K562 (cell line): ENCODE measurements at regions not wholly inside any gene's neighbourhood (a gene's known extent, or its start where the extent isn't known, plus 50 kb on each side); places are given as distances from the start of the nearest gene placed in this dataset.

Experiments used
- ATAC-seq: fragments of 200-7000 bp; cut with Tn5 transposase; 3 replicates; pipeline ENCODE4 v1.9.1; 2020; ENCODE audit warnings: moderate library complexity
- BruUV-seq: library from RNA; stranded (reverse); fragments of 400-500 nt; replicated peaks from 2 replicates; lab custom pipeline; 2021; lab: Mats Ljungman, UMichigan
- CTCF ChIA-PET: fragments of 300-600 bp; formaldehyde crosslinking; extraction: SDS; loops from one replicate; lab custom pipeline; 2021; ENCODE audit warnings: low intra/inter-chr PET ratio; lab: Yijun Ruan, JAX
- POLR2A ChIA-PET: fragments of 300-600, 350-650 bp; sonication (Branson Sonifier 250); formaldehyde crosslinking; extraction: SDS; loops from one replicate; lab custom pipeline; 2021; ENCODE audit warnings: antibody characterized with exemption, inconsistent platforms; lab: Yijun Ruan, JAX
- DNase-seq, 4 experiments: peaks; one replicate each; pipeline versions ENCODE4 v3.0.0 to v3.0.0-alpha.2; 2011 to 2018; ENCODE audit warnings: low spot score in 3 of 4, mixed read lengths in 3 of 4; ENCODE audit errors: extremely low read depth in 1 of 4
- FAIRE-seq: peaks from 2 replicates; lab custom pipeline; 2011; peaks lifted over from hg19 to GRCh38; lab: Jason Lieb, UNC
- H2AFZ ChIP-seq: 2 replicates; pipeline ENCODE4 v1.6.0; 2011; ENCODE audit warnings: low read depth, low read length, control low read depth, inconsistent platforms
- H3K27ac ChIP-seq: fragments of 200-600 bp; 3 replicates; pipeline ENCODE4 v1.8.0; 2011; ENCODE audit warnings: low read depth, mild to moderate bottlenecking, control low read depth, inconsistent platforms, low read length, moderate library complexity, mixed read lengths; ENCODE audit errors: extremely low read depth
- H3K27me3 ChIP-seq, 2 experiments: fragments of 300-600 bp in 1 of 2; 2 replicates in 1 of 2; 3 replicates in 1 of 2; pipeline versions ENCODE4 v1.6.0 to v1.8.0; 2011; ENCODE audit warnings: inconsistent platforms in 2 of 2, low read length in 2 of 2, mild to moderate bottlenecking in 1 of 2, mixed read lengths in 1 of 2, moderate library complexity in 1 of 2; ENCODE audit not compliant: control insufficient read depth in 2 of 2, insufficient read depth in 2 of 2
- H3K36me3 ChIP-seq: fragments of 300-600 bp; 3 replicates; pipeline ENCODE4 v1.8.0; 2011; ENCODE audit warnings: mild to moderate bottlenecking, low read length, inconsistent platforms; ENCODE audit not compliant: control insufficient read depth, insufficient read depth
- H3K4me1 ChIP-seq, 2 experiments: fragments of 200-600 bp in 1 of 2; replicated peaks in 1 of 2; 2 replicates in 1 of 2; 3 replicates in 1 of 2; pipeline versions ENCODE4 v1.5.1 to v1.8.0; 2011; ENCODE audit warnings: inconsistent platforms in 2 of 2, low read length in 2 of 2, mild to moderate bottlenecking in 1 of 2, mixed read lengths in 1 of 2, moderate library complexity in 1 of 2; ENCODE audit not compliant: control insufficient read depth in 2 of 2, insufficient read depth in 2 of 2
- H3K4me2 ChIP-seq: 2 replicates; pipeline ENCODE4 v1.6.1; 2011; ENCODE audit warnings: low read length, control low read depth, inconsistent platforms, mixed read lengths; ENCODE audit not compliant: insufficient read depth
- H3K4me3 ChIP-seq: fragments of 200-600 bp; sonication (generic), shearing (Covaris generic); 2 replicates; pipeline ENCODE4 v1.5.1; 2016; ENCODE audit warnings: control low read depth, inconsistent platforms
- H3K79me2 ChIP-seq: fragments of 200-600 bp; 3 replicates; pipeline ENCODE4 v1.8.0; 2011; ENCODE audit warnings: low read length, inconsistent platforms; ENCODE audit not compliant: control insufficient read depth, insufficient read depth
- H3K9ac ChIP-seq, 2 experiments: 2 replicates each; pipeline versions ENCODE4 v1.6.0 to v1.6.1; 2011; ENCODE audit warnings: low read depth in 2 of 2, low read length in 2 of 2, control low read depth in 1 of 2, inconsistent platforms in 1 of 2, mild to moderate bottlenecking in 1 of 2, mixed read lengths in 1 of 2; ENCODE audit not compliant: insufficient read depth in 1 of 2
- H3K9me1 ChIP-seq: one replicate; pipeline ENCODE4 v1.6.0; 2011; ENCODE audit warnings: inconsistent platforms, mild to moderate bottlenecking, low read length, moderate library complexity; ENCODE audit not compliant: control insufficient read depth, insufficient read depth
- H3K9me3 ChIP-seq: replicated peaks from 2 replicates; pipeline ENCODE4 v1.5.1; 2011; ENCODE audit warnings: low read depth, low read length, inconsistent platforms; ENCODE audit not compliant: control insufficient read depth, insufficient read depth
- H4K20me1 ChIP-seq: replicated peaks from 2 replicates; pipeline ENCODE4 v1.6.1; 2011; ENCODE audit warnings: low read length, inconsistent platforms, mixed read lengths; ENCODE audit not compliant: control insufficient read depth, insufficient read depth
- ARHGAP35 ChIP-seq: fragments of 450-650 bp; IDR thresholded peaks from 2 replicates; pipeline ENCODE4 v1.6.1; 2018; ENCODE audit not compliant: partially characterized antibody
- C11orf30 ChIP-seq: fragments of 450-650 bp; IDR thresholded peaks from 2 replicates; pipeline ENCODE4 v1.6.1; 2016; ENCODE audit warnings: low read depth, mild to moderate bottlenecking
- CBX5 ChIP-seq: IDR thresholded peaks from 2 replicates; pipeline ENCODE4 v1.6.1; 2014; ENCODE audit warnings: low read depth, borderline replicate concordance
- CLOCK ChIP-seq: fragments of 250-450 bp; sonication (Bioruptor Pico); IDR thresholded peaks from 2 replicates; pipeline ENCODE4 v1.4.0; 2020; ENCODE audit warnings: mild to moderate bottlenecking, moderate library complexity, borderline replicate concordance
- CREBBP ChIP-seq: IDR thresholded peaks from one replicate; pipeline ENCODE4 v1.6.1; 2012; ENCODE audit warnings: low read depth, mild to moderate bottlenecking, control low read depth, inconsistent platforms, low read length
- IFI16 ChIP-seq: fragments of 250-450 bp; sonication (Bioruptor Pico); IDR thresholded peaks from 2 replicates; pipeline ENCODE4 v2.1.2; 2022; ENCODE audit warnings: mild to moderate bottlenecking, inconsistent platforms
- MCM5 ChIP-seq: fragments of 450-650 bp; IDR thresholded peaks from 2 replicates; pipeline ENCODE4 v1.6.1; 2016; ENCODE audit warnings: low read depth
- PHF8 ChIP-seq: fragments of 200-600 bp; sonication (generic); IDR thresholded peaks from 2 replicates; pipeline ENCODE4 v1.6.1; 2012; ENCODE audit warnings: mixed run types, mild to moderate bottlenecking, inconsistent platforms, low read length, moderate library complexity, borderline replicate concordance
- TAF1 ChIP-seq: IDR thresholded peaks from 2 replicates; pipeline ENCODE4 v1.6.1; 2011; ENCODE audit warnings: mild to moderate bottlenecking, low read length, moderate library complexity; ENCODE audit not compliant: insufficient read depth, control insufficient read depth, severe bottlenecking; ENCODE audit errors: extremely low read depth
- XRCC4 ChIP-seq: IDR thresholded peaks from one replicate; pipeline ENCODE4 v1.6.1; 2011; ENCODE audit not compliant: insufficient read depth, insufficient read length; ENCODE audit errors: extremely low read depth
- WGBS: fragments of 100-300 bp; shearing (Covaris generic); methylation state at CpG from one replicate; pipeline ENCODE4 v1.1.6; 2016; ENCODE audit warnings: low coverage, mixed read lengths; ENCODE audit not compliant: insufficient coverage; ENCODE audit errors: missing lambda C conversion rate; 5-methylcytosine and 5-hydroxymethylcytosine counted together
- in situ Hi-C: fragments of 300-500 bp; cut with MboI; formaldehyde crosslinking; loops from 4 replicates; pipeline ENCODE4 v1.15.0; 2018; ENCODE audit warnings: inconsistent platforms, mixed read lengths
- intact Hi-C: fragments of 100-400 bp; cut with micrococcal nuclease; formaldehyde crosslinking; loops from 2 replicates; pipeline ENCODE4 v1.14.2; 2022
- TF ChIP-seq, protein P1 (sequence below): IDR thresholded peaks from 3 replicates; pipeline ENCODE4 v1.6.1; 2011; ENCODE audit warnings: borderline replicate concordance, mild to moderate bottlenecking; ENCODE audit not compliant: insufficient read length, insufficient read depth
- TF ChIP-seq, protein P2 (sequence below): sonication (generic); formaldehyde crosslinking; IDR thresholded peaks from 2 replicates; pipeline ENCODE4 v1.8.1; 2023; ENCODE audit warnings: mild to moderate bottlenecking, missing genetic modification reagents

- ATAC-seq: no peak
Observed at GRCh38 chr7:64407148-64407547, 93.4 kb downstream of the ZNF736 start.

More at GRCh38 chr7:64407148-64407547, 93.4 kb downstream of the ZNF736 start:
- Histone ChIP-seq H2AFZ (no peak overlapping the region), H3K4me1 (peaks cover 0 to 4% of the 10 kb centered on the region in 2 experiments; a peak in 2 of 5 replicates), H4K20me1 (no peaks in the 10 kb centered on the region), H3K9me1 (no peaks in the 10 kb centered on the region), H3K4me2 (no peak overlapping the region), H3K9ac (no peak overlapping the region), H3K9me3 (no peaks in the 10 kb centered on the region), H3K36me3 (no peaks in the 10 kb centered on the region), H3K27me3 (no peaks in the 10 kb centered on the region), H3K27ac (no peak overlapping the region), H3K4me3 (no peak overlapping the region), H3K79me2 (no peaks in the 10 kb centered on the region)
- intact Hi-C loops (no loop called here), in situ Hi-C loops (no loop called here)
- TF ChIP-seq IFI16 (no peak), TAF1 (no peak), MCM5 (no peak), ARHGAP35 (no peak), CBX5 (no peak), PHF8 (no peak), C11orf30 (no peak), CREBBP (no peak), CLOCK (CRISPR knock-in tag) (no peak), XRCC4 (no peak)
- TF ChIP-seq, protein P1, sequence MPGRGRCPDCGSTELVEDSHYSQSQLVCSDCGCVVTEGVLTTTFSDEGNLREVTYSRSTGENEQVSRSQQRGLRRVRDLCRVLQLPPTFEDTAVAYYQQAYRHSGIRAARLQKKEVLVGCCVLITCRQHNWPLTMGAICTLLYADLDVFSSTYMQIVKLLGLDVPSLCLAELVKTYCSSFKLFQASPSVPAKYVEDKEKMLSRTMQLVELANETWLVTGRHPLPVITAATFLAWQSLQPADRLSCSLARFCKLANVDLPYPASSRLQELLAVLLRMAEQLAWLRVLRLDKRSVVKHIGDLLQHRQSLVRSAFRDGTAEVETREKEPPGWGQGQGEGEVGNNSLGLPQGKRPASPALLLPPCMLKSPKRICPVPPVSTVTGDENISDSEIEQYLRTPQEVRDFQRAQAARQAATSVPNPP: no peak
- TF ChIP-seq, protein P2, sequence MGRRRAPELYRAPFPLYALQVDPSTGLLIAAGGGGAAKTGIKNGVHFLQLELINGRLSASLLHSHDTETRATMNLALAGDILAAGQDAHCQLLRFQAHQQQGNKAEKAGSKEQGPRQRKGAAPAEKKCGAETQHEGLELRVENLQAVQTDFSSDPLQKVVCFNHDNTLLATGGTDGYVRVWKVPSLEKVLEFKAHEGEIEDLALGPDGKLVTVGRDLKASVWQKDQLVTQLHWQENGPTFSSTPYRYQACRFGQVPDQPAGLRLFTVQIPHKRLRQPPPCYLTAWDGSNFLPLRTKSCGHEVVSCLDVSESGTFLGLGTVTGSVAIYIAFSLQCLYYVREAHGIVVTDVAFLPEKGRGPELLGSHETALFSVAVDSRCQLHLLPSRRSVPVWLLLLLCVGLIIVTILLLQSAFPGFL: no peak
- DNase-seq (no peak), FAIRE-seq (no peak)
- ChIA-PET POLR2A (no interaction called here), CTCF (no interaction called here)
- BruUV-seq: no TSS peak
- WGBS: 1% methylated on average over 18 of the region's 18 CpGs
